ENCODE measurements at regions not wholly inside any gene's neighbourhood (a gene's known extent, or its start where the extent isn't known, plus 50 kb on each side); places are given as distances from the start of the nearest gene placed in this dataset.

DNA sequence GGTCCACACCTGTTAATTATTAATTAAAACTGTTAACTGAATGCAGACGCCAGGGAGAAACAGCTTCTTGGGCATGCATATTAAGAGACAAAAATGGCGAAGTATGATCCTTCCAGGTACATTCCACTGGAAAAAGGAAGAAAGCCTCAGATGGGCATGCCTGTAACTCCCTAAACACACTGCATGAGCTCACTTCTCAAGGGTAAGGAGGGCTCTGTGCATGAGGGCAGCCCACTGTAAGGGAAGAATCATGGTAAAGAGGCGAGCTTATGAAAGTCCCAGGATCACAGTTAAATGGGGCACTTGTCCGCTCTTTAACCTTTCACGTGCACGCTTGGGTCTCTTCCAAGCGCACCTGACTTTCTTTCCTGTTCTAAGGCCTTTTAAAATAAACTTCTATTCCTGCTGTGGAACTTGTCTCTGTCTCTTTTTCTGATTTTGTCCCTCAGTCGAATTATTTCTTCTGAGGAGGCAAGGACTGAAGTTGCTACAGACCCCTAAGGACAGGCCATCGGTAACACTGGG lies 321.7 kb downstream of the PPP1R2C start:
- ATAC-seq = no peak
- Histone ChIP-seq H3K4me1 (no peaks in the 10 kb centered on the region), H3K4me3 (no peak overlapping the region), H3K27ac (no peak overlapping the region), H3K27me3 (peaks cover 0 to 8% (median 0%) of the 10 kb centered on the region in 7 donors), H3K36me3 (no peaks in the 10 kb centered on the region), H3K9me3 (no peaks in the 10 kb centered on the region)
- WGBS, 2 donors = 91% methylated on average over 9 of the region's 9 CpGs
- DNase-seq = no peak
- intact Hi-C loops (cut with DNase I) = no loop called here
- no peak for TF ChIP-seq CTCF (IDR thresholded peaks at IDR 0.05)

- DNase-seq = no peak
- no peaks in the 10 kb centered on the region for H3K36me3 ChIP-seq
- peaks cover 0 to 5% (median 0%) of the 10 kb centered on the region in 11 donors for H3K9me3 ChIP-seq
- intact Hi-C loops (cut with DNase I) = no loop called here
- no peaks in the 10 kb centered on the region for H3K27me3 ChIP-seq
- no peak overlapping the region for H3K4me3 ChIP-seq
- H3K27ac ChIP-seq = no peak overlapping the region
- no peaks in the 10 kb centered on the region for H3K4me1 ChIP-seq
- no peak for TF ChIP-seq CTCF (IDR thresholded peaks at IDR 0.05)
- no peak for ATAC-seq
These were observed 327.7 kb downstream of the PPP1R2C start for GRCh38 chrX:42450228-42450627.

DNA sequence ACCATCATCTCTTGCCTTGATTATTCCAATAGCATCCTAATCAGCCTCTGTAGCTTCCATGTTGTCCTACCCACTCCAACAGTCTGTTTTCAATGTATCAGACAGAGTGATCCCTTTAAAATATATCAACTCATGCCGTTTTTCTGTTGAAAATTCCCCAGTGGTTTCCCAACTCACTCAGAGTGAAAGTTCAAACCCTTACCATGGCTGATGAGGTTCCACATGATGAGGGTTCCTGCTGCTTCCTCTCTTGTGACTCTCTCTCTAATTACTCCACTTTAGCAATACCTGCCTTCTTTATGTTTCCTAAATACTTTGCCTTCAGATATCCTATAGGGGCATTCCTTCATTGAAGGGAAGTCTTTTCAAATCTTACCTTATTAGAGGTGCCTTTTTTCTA lies 334.7 kb downstream of the PPP1R2C start:
- ATAC-seq = no peak
- Histone ChIP-seq H3K27ac (no peak overlapping the region), H3K4me3 (no peak overlapping the region), H3K9me3 (peaks cover 0 to 8% (median 0%) of the 10 kb centered on the region in 11 donors), H3K4me1 (no peaks in the 10 kb centered on the region), H3K27me3 (no peaks in the 10 kb centered on the region), H3K36me3 (no peaks in the 10 kb centered on the region)
- intact Hi-C loops (cut with DNase I) = no loop called here
- no peak for DNase-seq
- no peak for TF ChIP-seq CTCF (IDR thresholded peaks at IDR 0.05)
- WGBS, 2 donors = 44 to 55% methylated on average over 1 of the region's 1 CpG

GRCh38 chrX:42442745-42443144 lies 335.2 kb downstream of the PPP1R2C start:
- H3K27ac ChIP-seq = no peak overlapping the region
- H3K36me3 ChIP-seq = no peaks in the 10 kb centered on the region
- intact Hi-C loops (cut with DNase I) = no loop called here
- DNase-seq = no peak
- no peak for ATAC-seq
- H3K4me1 ChIP-seq = no peaks in the 10 kb centered on the region
- TF ChIP-seq CTCF (IDR thresholded peaks at IDR 0.05) = no peak
- peaks cover 0 to 4% (median 0%) of the 10 kb centered on the region in 7 donors for H3K27me3 ChIP-seq
- H3K4me3 ChIP-seq = no peak overlapping the region
- peaks cover 0 to 8% (median 0%) of the 10 kb centered on the region in 11 donors for H3K9me3 ChIP-seq

Measured in heart right ventricle (tissue), 16 donors.